ENCODE measurements at regions not wholly inside any gene's neighbourhood (a gene's known extent, or its start where the extent isn't known, plus 50 kb on each side); places are given as distances from the start of the nearest gene placed in this dataset.
"Not testable (repeated sequence)": the region's sequence is repeated elsewhere in the genome, so short reads cannot be mapped to it uniquely, and the experiment has no call there.

DNA sequence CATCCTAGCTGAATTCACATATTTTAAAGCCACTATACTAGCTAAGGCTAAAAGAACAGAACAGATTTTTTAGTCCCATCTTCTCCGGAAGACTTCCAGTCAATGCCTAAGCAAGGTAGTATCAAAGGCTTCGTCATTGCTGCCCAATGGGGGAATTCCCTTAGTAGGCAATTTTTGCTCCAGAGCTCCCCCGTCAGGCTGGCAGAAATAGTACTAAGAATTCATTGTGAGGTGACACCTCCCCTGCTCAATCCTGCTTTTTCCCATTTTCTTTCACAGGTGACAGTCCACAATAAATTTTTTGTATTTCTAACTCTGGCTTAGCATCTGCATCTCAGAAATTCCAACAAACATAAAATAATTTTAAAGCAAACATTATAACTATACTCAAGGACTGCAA, 52.8 kb upstream of the SRSF6 start:
- no peaks in the 10 kb centered on the region for H3K36me3 ChIP-seq
- no peak overlapping the region for H3K4me3 ChIP-seq
- intact Hi-C loops (cut with DNase I; ENCODE audit: low total_unique reads) = no loop called here
- H3K4me1 ChIP-seq = no peaks in the 10 kb centered on the region
- DNase-seq (ENCODE audit: low spot score in 2 of 2) = no peak
- peaks cover 6 to 19% of the 10 kb centered on the region in 2 donors for H3K9me3 ChIP-seq
- no peaks in the 10 kb centered on the region for H3K27me3 ChIP-seq
- no peak overlapping the region for H3K27ac ChIP-seq
- TF ChIP-seq POLR2A (IDR thresholded peaks at IDR 0.05) (no peak), POLR2AphosphoS5 (IDR thresholded peaks at IDR 0.05) (no peak)
- TF ChIP-seq, protein P1, sequence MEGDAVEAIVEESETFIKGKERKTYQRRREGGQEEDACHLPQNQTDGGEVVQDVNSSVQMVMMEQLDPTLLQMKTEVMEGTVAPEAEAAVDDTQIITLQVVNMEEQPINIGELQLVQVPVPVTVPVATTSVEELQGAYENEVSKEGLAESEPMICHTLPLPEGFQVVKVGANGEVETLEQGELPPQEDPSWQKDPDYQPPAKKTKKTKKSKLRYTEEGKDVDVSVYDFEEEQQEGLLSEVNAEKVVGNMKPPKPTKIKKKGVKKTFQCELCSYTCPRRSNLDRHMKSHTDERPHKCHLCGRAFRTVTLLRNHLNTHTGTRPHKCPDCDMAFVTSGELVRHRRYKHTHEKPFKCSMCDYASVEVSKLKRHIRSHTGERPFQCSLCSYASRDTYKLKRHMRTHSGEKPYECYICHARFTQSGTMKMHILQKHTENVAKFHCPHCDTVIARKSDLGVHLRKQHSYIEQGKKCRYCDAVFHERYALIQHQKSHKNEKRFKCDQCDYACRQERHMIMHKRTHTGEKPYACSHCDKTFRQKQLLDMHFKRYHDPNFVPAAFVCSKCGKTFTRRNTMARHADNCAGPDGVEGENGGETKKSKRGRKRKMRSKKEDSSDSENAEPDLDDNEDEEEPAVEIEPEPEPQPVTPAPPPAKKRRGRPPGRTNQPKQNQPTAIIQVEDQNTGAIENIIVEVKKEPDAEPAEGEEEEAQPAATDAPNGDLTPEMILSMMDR (IDR thresholded peaks at IDR 0.05) = no peak

DNA sequence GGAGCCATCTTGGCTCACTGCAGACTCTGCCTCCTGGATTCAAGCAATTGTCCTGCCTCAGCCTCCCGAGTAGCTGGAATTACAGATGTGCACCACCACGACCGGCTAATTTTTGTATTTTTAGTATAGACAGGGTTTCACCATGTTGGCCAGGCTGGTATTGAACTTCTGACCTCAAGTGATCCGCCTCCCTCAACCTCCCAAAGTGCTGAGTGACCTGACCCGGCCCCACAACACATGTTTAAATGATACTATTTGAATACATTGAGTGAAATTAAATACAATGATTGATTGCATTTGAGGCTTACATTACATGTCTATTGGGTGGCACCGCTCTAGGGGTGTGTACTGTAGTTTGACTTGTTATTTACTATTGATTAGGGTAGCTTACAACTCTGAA, 56.8 kb upstream of the SRSF6 start:
- H3K27me3 ChIP-seq; intact Hi-C loops (cut with DNase I; ENCODE audit: low total_unique reads); H3K27ac ChIP-seq; DNase-seq (ENCODE audit: low spot score in 2 of 2); H3K9me3 ChIP-seq; H3K4me1 ChIP-seq; H3K36me3 ChIP-seq; H3K4me3 ChIP-seq: not testable (repeated sequence)

DNA sequence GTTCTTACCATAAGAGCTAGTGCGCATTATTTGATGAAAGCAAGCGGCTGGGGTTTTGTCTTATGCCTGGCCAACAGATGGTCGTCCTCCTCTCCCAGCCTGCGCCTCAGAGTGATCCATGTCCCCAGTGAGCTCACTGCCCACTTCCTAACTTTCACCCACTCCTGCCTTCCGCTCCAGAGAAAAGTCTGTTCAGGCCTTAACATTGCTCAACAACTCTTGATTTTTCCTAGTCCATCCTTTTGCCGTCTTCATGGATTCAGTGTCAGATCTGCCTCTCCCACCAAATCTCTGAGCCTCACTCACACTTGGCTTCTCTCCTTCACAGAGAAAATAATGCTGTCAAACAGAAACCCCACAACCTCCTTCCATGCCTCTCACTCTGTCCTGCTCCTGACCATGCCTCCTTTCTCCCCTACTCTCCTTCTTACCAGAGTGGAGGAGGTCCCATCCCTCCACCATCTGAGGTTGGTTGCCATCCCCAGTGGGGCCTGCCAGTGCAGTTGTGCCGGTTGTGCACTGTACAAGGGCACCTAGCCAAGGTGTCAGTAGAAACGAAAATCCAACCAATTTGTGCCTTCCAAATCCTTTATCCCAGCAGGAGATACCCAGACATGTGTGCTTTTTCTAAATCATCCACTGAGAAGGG, 58.9 kb upstream of the SRSF6 start:
- no peak overlapping the region for H3K4me3 ChIP-seq
- no peaks in the 10 kb centered on the region for H3K27me3 ChIP-seq
- intact Hi-C loops (cut with DNase I; ENCODE audit: low total_unique reads) = no loop called here
- no peaks in the 10 kb centered on the region for H3K4me1 ChIP-seq
- no peak overlapping the region for H3K27ac ChIP-seq
- no peaks in the 10 kb centered on the region for H3K9me3 ChIP-seq
- DNase-seq (ENCODE audit: low spot score in 2 of 2) = no peak
- TF ChIP-seq POLR2AphosphoS5 (IDR thresholded peaks at IDR 0.05) (no peak), POLR2A (IDR thresholded peaks at IDR 0.05) (no peak)
- TF ChIP-seq, protein P1 (IDR thresholded peaks at IDR 0.05) = no peak
- H3K36me3 ChIP-seq = no peaks in the 10 kb centered on the region

DNA sequence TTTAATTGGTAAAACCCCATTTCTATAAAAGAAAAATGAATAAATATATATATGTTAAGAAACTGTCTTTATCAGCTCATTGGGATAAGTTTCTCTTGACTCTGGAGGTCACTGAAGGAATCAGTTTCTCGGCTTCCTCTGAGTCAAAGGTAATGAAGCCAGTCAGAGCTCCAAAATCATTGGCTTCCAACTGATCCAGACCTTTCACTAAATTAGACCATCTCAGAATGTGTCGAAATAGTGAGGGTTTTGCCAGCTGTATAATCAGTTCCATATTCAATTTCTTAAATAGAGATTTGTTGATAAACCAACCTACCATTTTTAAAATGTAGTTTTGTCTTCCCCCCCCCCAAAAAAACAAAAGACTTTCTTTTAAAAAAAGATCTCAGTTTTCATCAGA, 60.5 kb upstream of the SRSF6 start:
- intact Hi-C loops (cut with DNase I; ENCODE audit: low total_unique reads) = no loop called here
- no peaks in the 10 kb centered on the region for H3K9me3 ChIP-seq
- H3K4me3 ChIP-seq = no peak overlapping the region
- no peaks in the 10 kb centered on the region for H3K4me1 ChIP-seq
- DNase-seq (ENCODE audit: low spot score in 2 of 2) = no peak
- H3K27me3 ChIP-seq = no peaks in the 10 kb centered on the region
- no peak overlapping the region for H3K27ac ChIP-seq
- H3K36me3 ChIP-seq = no peaks in the 10 kb centered on the region
- TF ChIP-seq, protein P1 (IDR thresholded peaks at IDR 0.05) = no peak
- TF ChIP-seq POLR2A (IDR thresholded peaks at IDR 0.05) (no peak), POLR2AphosphoS5 (IDR thresholded peaks at IDR 0.05) (no peak)

DNA sequence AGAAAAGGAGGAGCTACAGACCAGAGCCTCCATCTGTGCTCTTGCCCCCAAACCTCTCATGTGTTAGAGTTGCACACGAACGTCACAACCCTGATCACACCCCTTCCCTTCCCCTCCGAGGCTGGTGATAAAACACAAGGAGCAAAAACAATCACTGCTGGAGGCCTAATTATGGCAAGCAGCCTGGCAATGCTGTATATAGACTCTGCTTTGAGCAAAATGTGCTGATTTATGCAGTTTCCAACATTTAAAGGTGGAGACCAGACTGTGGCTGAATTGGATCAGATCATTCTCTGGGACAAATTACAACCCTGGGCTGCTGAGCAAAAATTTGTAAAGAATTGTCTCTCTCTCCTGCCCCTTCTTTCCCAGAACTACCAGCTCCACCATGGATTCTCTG, 64.6 kb upstream of the SRSF6 start:
- H3K9me3 ChIP-seq = no peaks in the 10 kb centered on the region
- no peak overlapping the region for H3K4me3 ChIP-seq
- no peak overlapping the region for H3K27ac ChIP-seq
- DNase-seq (ENCODE audit: low spot score in 2 of 2) = no peak
- H3K27me3 ChIP-seq = no peaks in the 10 kb centered on the region
- TF ChIP-seq POLR2A (IDR thresholded peaks at IDR 0.05) = no peak
- TF ChIP-seq, protein P1 (IDR thresholded peaks at IDR 0.05) = no peak
- TF ChIP-seq POLR2AphosphoS5 (IDR thresholded peaks at IDR 0.05) = no peak
- H3K36me3 ChIP-seq = no peaks in the 10 kb centered on the region
- intact Hi-C loops (cut with DNase I; ENCODE audit: low total_unique reads) = no loop called here
- H3K4me1 ChIP-seq = no peaks in the 10 kb centered on the region

DNA sequence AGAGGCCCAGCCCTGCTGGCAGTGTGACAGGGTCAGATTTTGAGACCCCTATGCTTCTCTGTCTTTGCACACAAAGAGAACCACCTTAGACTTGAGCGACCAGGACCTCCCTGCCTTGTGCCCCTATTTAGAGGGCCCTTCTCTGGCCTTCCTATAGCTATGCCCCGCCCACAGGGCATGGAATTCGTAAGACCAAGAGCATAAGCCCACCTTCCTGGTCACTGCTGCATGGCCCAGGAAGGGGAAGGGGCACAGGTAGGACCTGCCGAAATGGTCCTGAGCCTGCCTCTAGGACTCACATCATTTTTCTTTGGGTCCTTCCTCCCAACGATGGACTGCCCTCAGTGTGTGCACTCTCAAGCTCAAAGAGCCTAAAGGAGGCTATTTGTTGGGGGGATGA, 65.1 kb upstream of the SRSF6 start:
- Histone ChIP-seq H3K4me3 (no peak overlapping the region), H3K27ac (no peak overlapping the region), H3K27me3 (no peaks in the 10 kb centered on the region), H3K4me1 (no peaks in the 10 kb centered on the region), H3K36me3 (no peaks in the 10 kb centered on the region), H3K9me3 (no peaks in the 10 kb centered on the region)
- TF ChIP-seq POLR2A (IDR thresholded peaks at IDR 0.05) = no peak
- no peak for TF ChIP-seq POLR2AphosphoS5 (IDR thresholded peaks at IDR 0.05)
- TF ChIP-seq, protein P1 (IDR thresholded peaks at IDR 0.05) = no peak
- intact Hi-C loops (cut with DNase I; ENCODE audit: low total_unique reads) = no loop called here
- no peak for DNase-seq (ENCODE audit: low spot score in 2 of 2)
